Heart left ventricle (tissue), 16 donors: ENCODE measurements at regions not wholly inside any gene's neighbourhood (a gene's known extent, or its start where the extent isn't known, plus 50 kb on each side); places are given as distances from the start of the nearest gene placed in this dataset.
"Not testable (repeated sequence)": the region's sequence is repeated elsewhere in the genome, so short reads cannot be mapped to it uniquely, and the experiment has no call there.

Experiments used
- ATAC-seq, 4 donors: fragments of 200-7000 bp; cut with Tn5 transposase; one replicate each; pipeline ENCODE4 v1.9.1; 2020 to 2022; ENCODE audit warnings: moderate library complexity in 4 of 4, mild to moderate bottlenecking in 3 of 4, moderate number of reproducible peaks in 1 of 4
- DNase-seq, 5 donors: peaks; one replicate each; pipeline ENCODE4 v3.0.0-alpha.2; 2020
- H3K27ac ChIP-seq, 12 donors: fragments of 200-600 bp; sonication (generic) in 4 of 12; one replicate each; pipeline versions ENCODE4 v1.5.0 to v1.8.0; 2016 to 2022; ENCODE audit warnings: mild to moderate bottlenecking in 2 of 12
- H3K27me3 ChIP-seq, 9 donors: fragments of 200-600 bp; sonication (generic) in 2 of 9; one replicate each; pipeline versions ENCODE4 v1.5.1 to v1.8.0; 2016 to 2022; ENCODE audit warnings: mild to moderate bottlenecking in 3 of 9
- H3K36me3 ChIP-seq, 9 donors: fragments of 200-600 bp; sonication (generic) in 2 of 9; one replicate each; pipeline versions ENCODE4 v1.5.0 to v1.8.0; 2018 to 2022; ENCODE audit warnings: mild to moderate bottlenecking in 2 of 9
- H3K4me1 ChIP-seq, 12 donors: fragments of 200-600 bp; sonication (generic) in 4 of 12; one replicate each; pipeline versions ENCODE4 v1.5.0 to v1.8.0; 2016 to 2022; ENCODE audit warnings: mild to moderate bottlenecking in 3 of 12
- H3K4me3 ChIP-seq, 12 donors: fragments of 200-600 bp; sonication (generic) in 4 of 12; one replicate each; pipeline versions ENCODE4 v1.5.0 to v1.8.0; 2017 to 2022; ENCODE audit warnings: mild to moderate bottlenecking in 9 of 12, moderate library complexity in 4 of 12
- H3K9me3 ChIP-seq, 12 donors: fragments of 200-600 bp; sonication (generic) in 4 of 12; one replicate each; pipeline versions ENCODE4 v1.5.0 to v1.8.0; 2016 to 2022; ENCODE audit warnings: mild to moderate bottlenecking in 1 of 12
- POLR2A ChIP-seq, 2 donors: fragments of 450-650 bp; IDR thresholded peaks; one replicate each; pipeline ENCODE4 v1.6.1; 2017; ENCODE audit warnings: antibody characterized with exemption in 2 of 2, mild to moderate bottlenecking in 2 of 2, moderate library complexity in 2 of 2
- WGBS, 4 donors: extraction: QIAGEN DNeasy Blood & Tissue Kit in 2 of 4; methylation state at CpG; one replicate each; pipeline versions ENCODE4 v1.1.5 to v1.1.7; 2013 to 2018; 5-methylcytosine and 5-hydroxymethylcytosine counted together
- intact Hi-C, 10 donors: fragments of 100-400 bp; cut with DNase I; formaldehyde crosslinking; loops; one replicate each; pipeline versions ENCODE4 v1.11.1 to v1.14.2; 2022
- TF ChIP-seq, protein P1 (sequence below), 12 donors: fragments of 200-600 bp; sonication (generic) in 4 of 12; IDR thresholded peaks; one replicate each; pipeline versions ENCODE4 v1.5.0 to v1.8.0; 2018 to 2022; ENCODE audit warnings: antibody characterized with exemption in 12 of 12, mild to moderate bottlenecking in 5 of 12
- donor health status: ischemic (EF 13 %, LVEDD 7.1; RV severe dilation, severe dysfunction).
- donor health status: healthy with polysubstance abuse.
- donor health status: DM: no; HTN: yes; CAD: no.
- donor health status: DM: no; HTN: no; CAD: no.
- donor health status: ischemic (EF 25% LVEDD 6.9; RV normal size, moderate dysfunction).
- donor health status: ischemic (EF 25% LVEDD 5.7; RV mildly dilated, moderate dysfunction).
- donor health status: healthy.
- donor health status: DM: yes; HTN: yes; CAD: no.
- donor health status: ischemic (EF 35%, LVEDD 5.7; RV mildly dilated, moderate dysfunction).
- donor health status: nonischemic (EF 11% LVEDD 7.7; RV severe dilation, severe dysfunction).
- donor health status: DM: yes; HTN: yes; CAD: no.
- donor health status: PGD.
- donor health status: ischemic (EF 29% LVEDD 5.4; RV normal size, mild dysfunction).
- donor health status: nonischemic (EF 23%, LVEDD 6.1; RV moderate dilation, normal function).

GRCh38 chr7:76117306-76117991, 69.5 kb downstream of the MDH2 start:
- ATAC-seq = not testable (repeated sequence)
- WGBS, 4 donors = 91 to 93% (median 92%) methylated on average over 5 of the region's 5 CpGs

DNA sequence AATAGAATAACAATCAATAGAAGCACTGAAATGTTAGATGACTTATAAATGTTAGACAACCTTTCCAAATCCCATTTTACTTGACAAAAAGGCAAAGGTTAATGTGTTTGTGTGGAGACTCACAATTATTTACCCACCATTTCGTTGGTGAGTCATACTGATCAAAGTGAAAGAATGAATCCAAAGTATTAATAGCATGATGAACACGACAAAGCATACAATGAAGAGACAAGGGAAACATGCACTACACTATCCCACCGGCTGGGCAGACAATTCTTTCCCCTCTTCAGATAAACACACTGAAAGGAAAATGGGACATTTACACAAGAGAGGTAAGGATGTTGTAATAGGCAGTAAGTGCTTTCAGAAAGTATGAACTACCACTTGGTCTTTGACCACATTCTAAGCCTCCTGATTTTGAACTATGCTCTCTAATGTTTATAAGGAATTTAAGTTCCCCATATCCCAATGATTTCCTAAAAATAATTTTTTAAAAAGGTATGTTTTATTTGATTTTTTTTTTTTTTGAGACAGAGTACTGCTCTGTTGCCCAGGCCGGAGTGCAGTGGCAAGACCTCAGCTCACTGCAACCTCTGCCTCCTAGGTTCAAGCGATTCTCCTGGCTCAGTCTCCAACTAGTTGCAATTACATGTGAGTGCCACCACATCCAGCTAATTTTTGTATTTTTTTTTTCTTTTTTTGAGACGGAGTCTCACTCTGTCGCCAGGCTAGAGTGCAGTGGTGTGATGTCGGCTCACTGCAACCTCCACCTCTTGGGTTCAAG, 70.5 kb downstream of the MDH2 start:
- H3K9me3 ChIP-seq, DNase-seq, intact Hi-C loops, H3K36me3 ChIP-seq, H3K27me3 ChIP-seq, ATAC-seq, H3K4me3 ChIP-seq, H3K27ac ChIP-seq, H3K4me1 ChIP-seq: not testable (repeated sequence)
- 76 to 89% (median 87%) methylated on average over 8 of the region's 8 CpGs for WGBS, 4 donors

More at GRCh38 chr7:76117306-76117991, 69.5 kb downstream of the MDH2 start:
- H3K4me1 ChIP-seq, H3K27me3 ChIP-seq, H3K27ac ChIP-seq, H3K36me3 ChIP-seq, H3K9me3 ChIP-seq, DNase-seq, intact Hi-C loops, H3K4me3 ChIP-seq: not testable (repeated sequence)

- DNase-seq (no peak), ATAC-seq (no peak)
- Histone ChIP-seq H3K4me3 (no peak overlapping the region), H3K27me3 (peaks cover 0 to 7% (median 0%) of the 10 kb centered on the region in 9 donors), H3K9me3 (no peaks in the 10 kb centered on the region), H3K36me3 (no peaks in the 10 kb centered on the region), H3K27ac (no peak overlapping the region), H3K4me1 (no peaks in the 10 kb centered on the region)
- no peak for TF ChIP-seq POLR2A (IDR thresholded peaks at IDR 0.05)
- TF ChIP-seq, protein P1, sequence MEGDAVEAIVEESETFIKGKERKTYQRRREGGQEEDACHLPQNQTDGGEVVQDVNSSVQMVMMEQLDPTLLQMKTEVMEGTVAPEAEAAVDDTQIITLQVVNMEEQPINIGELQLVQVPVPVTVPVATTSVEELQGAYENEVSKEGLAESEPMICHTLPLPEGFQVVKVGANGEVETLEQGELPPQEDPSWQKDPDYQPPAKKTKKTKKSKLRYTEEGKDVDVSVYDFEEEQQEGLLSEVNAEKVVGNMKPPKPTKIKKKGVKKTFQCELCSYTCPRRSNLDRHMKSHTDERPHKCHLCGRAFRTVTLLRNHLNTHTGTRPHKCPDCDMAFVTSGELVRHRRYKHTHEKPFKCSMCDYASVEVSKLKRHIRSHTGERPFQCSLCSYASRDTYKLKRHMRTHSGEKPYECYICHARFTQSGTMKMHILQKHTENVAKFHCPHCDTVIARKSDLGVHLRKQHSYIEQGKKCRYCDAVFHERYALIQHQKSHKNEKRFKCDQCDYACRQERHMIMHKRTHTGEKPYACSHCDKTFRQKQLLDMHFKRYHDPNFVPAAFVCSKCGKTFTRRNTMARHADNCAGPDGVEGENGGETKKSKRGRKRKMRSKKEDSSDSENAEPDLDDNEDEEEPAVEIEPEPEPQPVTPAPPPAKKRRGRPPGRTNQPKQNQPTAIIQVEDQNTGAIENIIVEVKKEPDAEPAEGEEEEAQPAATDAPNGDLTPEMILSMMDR (IDR thresholded peaks at IDR 0.05) = no peak
- intact Hi-C loops = loop anchor here in 1 of 10 donors (10.0 kb wide), 1 partner anchor 256 kb away; no protein-coding TSS in a partner anchor
- 65 to 78% (median 75%) methylated on average over 3 of the region's 3 CpGs for WGBS, 4 donors
Measured at GRCh38 chr7:76121044-76121443, 73.1 kb downstream of the MDH2 start.

DNA sequence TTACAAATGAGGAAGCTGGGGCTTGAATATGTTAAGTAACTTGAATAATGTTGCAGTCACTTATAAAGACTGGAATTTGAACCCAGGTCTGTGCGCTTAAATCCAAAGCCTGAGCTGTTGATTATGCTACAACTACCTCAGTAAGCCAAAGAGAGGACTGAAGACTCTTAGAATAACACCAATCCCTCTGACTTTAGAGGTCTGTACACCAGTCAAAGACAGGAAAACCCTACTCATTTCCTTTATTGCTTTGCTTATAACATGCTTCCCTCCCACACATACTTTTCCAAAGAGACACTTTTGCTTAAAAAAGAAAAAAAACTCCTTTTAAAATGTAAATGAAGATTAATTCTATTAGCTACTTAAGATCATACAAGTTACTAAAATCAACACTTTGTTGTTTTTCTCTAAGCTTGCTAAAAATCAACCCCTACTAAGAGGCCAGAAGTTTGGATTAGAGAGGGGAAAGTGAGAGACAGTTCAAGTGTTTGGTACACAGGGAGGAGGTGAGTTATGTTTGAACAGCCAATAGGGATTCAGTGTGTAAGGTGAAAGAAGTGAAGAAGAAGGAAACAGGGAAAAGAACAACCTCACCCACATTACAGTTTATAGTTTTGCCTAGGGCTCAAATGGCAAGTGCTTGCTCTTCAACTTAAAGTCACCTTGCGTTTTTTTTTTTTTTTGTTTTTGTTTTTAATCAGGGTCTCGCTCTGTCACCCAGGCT, 74.8 kb downstream of the MDH2 start:
- no peak overlapping the region for H3K4me3 ChIP-seq
- H3K9me3 ChIP-seq = no peaks in the 10 kb centered on the region
- DNase-seq (no peak), ATAC-seq (no peak)
- intact Hi-C loops = loop anchor here in 1 of 10 donors (10.0 kb wide), 1 partner anchor 258 kb away; no protein-coding TSS in a partner anchor
- H3K4me1 ChIP-seq = no peaks in the 10 kb centered on the region
- no peaks in the 10 kb centered on the region for H3K36me3 ChIP-seq
- TF ChIP-seq POLR2A (IDR thresholded peaks at IDR 0.05) = no peak
- TF ChIP-seq, protein P1 (IDR thresholded peaks at IDR 0.05) = no peak
- H3K27ac ChIP-seq = no peak overlapping the region
- peaks cover 0 to 7% (median 0%) of the 10 kb centered on the region in 9 donors for H3K27me3 ChIP-seq
- 84 to 85% (median 85%) methylated on average over 3 of the region's 3 CpGs for WGBS, 4 donors

DNA sequence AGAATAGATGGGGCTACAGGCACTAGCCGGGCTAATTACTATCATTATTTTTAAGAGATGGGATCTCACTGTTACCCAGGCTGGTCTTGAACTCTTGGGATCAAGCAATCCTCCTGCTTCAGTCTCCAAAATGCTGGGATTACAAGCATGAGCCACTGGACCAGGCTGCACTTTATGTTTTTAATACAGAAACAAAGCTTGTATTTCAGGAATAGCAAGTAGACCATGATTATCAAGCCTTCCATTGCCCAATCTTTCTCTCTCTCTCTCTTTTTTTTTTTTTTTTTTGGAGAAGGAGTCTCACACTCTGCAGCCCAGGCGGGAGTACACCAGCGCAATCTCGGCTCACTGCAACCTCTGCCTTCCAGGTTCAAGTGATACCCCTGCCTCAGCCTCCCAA, 75.4 kb downstream of the MDH2 start:
- DNase-seq = no peak
- H3K36me3 ChIP-seq = no peaks in the 10 kb centered on the region
- no peaks in the 10 kb centered on the region for H3K9me3 ChIP-seq
- H3K4me3 ChIP-seq = no peak overlapping the region
- intact Hi-C loops = loop anchor here in 1 of 10 donors (10.0 kb wide), 1 partner anchor 259 kb away; no protein-coding TSS in a partner anchor
- H3K27me3 ChIP-seq = peaks cover 0 to 7% (median 0%) of the 10 kb centered on the region in 9 donors
- H3K27ac ChIP-seq = no peak overlapping the region
- no peaks in the 10 kb centered on the region for H3K4me1 ChIP-seq
- ATAC-seq = no peak
- 87 to 97% (median 92%) methylated on average over 4 of the region's 4 CpGs for WGBS, 4 donors
- TF ChIP-seq, protein P1 (IDR thresholded peaks at IDR 0.05) = no peak
- TF ChIP-seq POLR2A (IDR thresholded peaks at IDR 0.05) = no peak
